Mesothelial cell of epicardium (in vitro differentiated cells): ENCODE measurements at regions not wholly inside any gene's neighbourhood (a gene's known extent, or its start where the extent isn't known, plus 50 kb on each side); places are given as distances from the start of the nearest gene placed in this dataset.
"Not testable (repeated sequence)": the region's sequence is repeated elsewhere in the genome, so short reads cannot be mapped to it uniquely, and the experiment has no call there.

Experiments
- DNase-seq, 2 experiments: peaks; one replicate each; pipeline ENCODE4 v3.0.0; 2021; ENCODE audit warnings: low spot score in 2 of 2; ENCODE audit not compliant: unreplicated experiment in 2 of 2
- H3K27ac Mint-ChIP-seq: 2 replicates; pipeline ENCODE4 v1.8.0; 2021; ENCODE audit warnings: mixed read lengths
- H3K27me3 Mint-ChIP-seq: 2 replicates; pipeline ENCODE4 v1.8.0; 2021; ENCODE audit warnings: low read depth, mixed read lengths
- H3K36me3 Mint-ChIP-seq: 2 replicates; pipeline ENCODE4 v1.8.0; 2021; ENCODE audit warnings: mixed read lengths
- H3K4me1 Mint-ChIP-seq: 2 replicates; pipeline ENCODE4 v1.8.0; 2021; ENCODE audit warnings: mixed read lengths
- H3K4me3 Mint-ChIP-seq: 2 replicates; pipeline ENCODE4 v1.8.0; 2021; ENCODE audit warnings: mild to moderate bottlenecking, moderate library complexity, mixed read lengths
- H3K9me3 Mint-ChIP-seq: 2 replicates; pipeline ENCODE4 v1.8.0; 2021; ENCODE audit warnings: mixed read lengths

- H3K9me3 Mint-ChIP-seq, H3K4me3 Mint-ChIP-seq, H3K4me1 Mint-ChIP-seq, H3K27me3 Mint-ChIP-seq, DNase-seq, H3K36me3 Mint-ChIP-seq, H3K27ac Mint-ChIP-seq: not testable (repeated sequence)
Observed at GRCh38 chr9:64370344-64370743, 914.7 kb downstream of the FOXD4L5 start.

- H3K4me3 Mint-ChIP-seq: peak overlapping the region; percentile 20
- not testable (repeated sequence) for H3K4me1 Mint-ChIP-seq, DNase-seq, H3K9me3 Mint-ChIP-seq, H3K27me3 Mint-ChIP-seq, H3K27ac Mint-ChIP-seq, H3K36me3 Mint-ChIP-seq
Observed at GRCh38 chr9:64369644-64370043, 915.4 kb downstream of the FOXD4L5 start.

GRCh38 chr9:64369114-64369513 lies 915.9 kb downstream of the FOXD4L5 start:
- H3K9me3 Mint-ChIP-seq, H3K27me3 Mint-ChIP-seq, H3K36me3 Mint-ChIP-seq, H3K4me1 Mint-ChIP-seq, H3K27ac Mint-ChIP-seq: not testable (repeated sequence)
- H3K4me3 Mint-ChIP-seq: peak overlapping the region; percentile 20
- peak; percentile 73 to 94 for DNase-seq

- not testable (repeated sequence) for H3K4me1 Mint-ChIP-seq, H3K36me3 Mint-ChIP-seq, H3K27ac Mint-ChIP-seq, DNase-seq, H3K4me3 Mint-ChIP-seq, H3K9me3 Mint-ChIP-seq, H3K27me3 Mint-ChIP-seq
Observed at GRCh38 chr9:64368644-64368942, 916.4 kb downstream of the FOXD4L5 start.

GRCh38 chr9:64367826-64368643 lies 917.0 kb downstream of the FOXD4L5 start:
- not testable (repeated sequence) for H3K27ac Mint-ChIP-seq, H3K4me1 Mint-ChIP-seq, H3K27me3 Mint-ChIP-seq, H3K36me3 Mint-ChIP-seq, H3K9me3 Mint-ChIP-seq, DNase-seq
- peak overlapping the region; percentile 22 for H3K4me3 Mint-ChIP-seq
